HEK293 (cell line): ENCODE measurements at regions not wholly inside any gene's neighbourhood (a gene's known extent, or its start where the extent isn't known, plus 50 kb on each side); places are given as distances from the start of the nearest gene placed in this dataset.

ENCODE experiments used
- CTCF ChIA-PET: fragments of 350-600 bp; formaldehyde crosslinking; extraction: SDS; loops from one replicate; lab custom pipeline; 2021; ENCODE audit warnings: antibody characterized with exemption; lab: Yijun Ruan, JAX
- POLR2A ChIA-PET: fragments of 300-600 bp; formaldehyde crosslinking; extraction: SDS; loops from one replicate; lab custom pipeline; 2020; ENCODE audit warnings: antibody characterized with exemption, inconsistent platforms; lab: Yijun Ruan, JAX
- H3K27ac ChIP-seq: fragments of 200-500 bp; sonication (Bioruptor generic); 2 replicates; pipeline ENCODE4 v1.5.1; 2014; ENCODE audit warnings: low read depth, low read length, control low read depth, inconsistent platforms; ENCODE audit errors: extremely low read depth
- H3K36me3 ChIP-seq, 2 experiments: fragments of 200-500 bp in 1 of 2; sonication (Bioruptor generic) in 1 of 2; 1 replicate in 1 of 2; 2 replicates in 1 of 2; pipeline ENCODE4 v1.5.1; 2014 to 2017; ENCODE audit warnings: inconsistent platforms in 2 of 2, low read length in 2 of 2; ENCODE audit not compliant: control insufficient read depth in 2 of 2, insufficient read depth in 1 of 2
- H3K4me1 ChIP-seq: fragments of 200-500 bp; sonication (Bioruptor generic); 2 replicates; pipeline ENCODE4 v1.5.1; 2014; ENCODE audit warnings: mild to moderate bottlenecking, low read length, inconsistent platforms; ENCODE audit not compliant: control insufficient read depth, insufficient read depth
- H3K4me3 ChIP-seq: 2 replicates; pipeline ENCODE4 v1.5.1; 2011; ENCODE audit warnings: low read depth, mild to moderate bottlenecking, control low read depth, low read length, moderate library complexity
- H3K9me3 ChIP-seq: fragments of 200-500 bp; sonication (Bioruptor generic); 2 replicates; pipeline ENCODE4 v1.5.1; 2014; ENCODE audit warnings: low read depth, low read length, inconsistent platforms; ENCODE audit not compliant: control insufficient read depth, insufficient read depth
- HOXD13 ChIP-seq: sonication (generic); formaldehyde crosslinking; IDR thresholded peaks from 2 replicates; pipeline ENCODE4 v1.8.0; 2022; ENCODE audit warnings: missing genetic modification reagents, borderline replicate concordance
- PRDM6 ChIP-seq: fragments of 450-650 bp; formaldehyde crosslinking; IDR thresholded peaks from 2 replicates; pipeline ENCODE4 v1.5.1; 2017; ENCODE audit warnings: missing biosample characterization, missing genetic modification characterization
- SALL2 ChIP-seq: fragments of 450-650 bp; formaldehyde crosslinking; IDR thresholded peaks from 2 replicates; pipeline ENCODE4 v1.5.0; 2017; ENCODE audit warnings: missing biosample characterization, mild to moderate bottlenecking, missing genetic modification characterization, borderline replicate concordance
- ZEB2 ChIP-seq: fragments of 450-650 bp; formaldehyde crosslinking; IDR thresholded peaks from 2 replicates; pipeline ENCODE4 v1.5.1; 2016; ENCODE audit warnings: missing biosample characterization, missing genetic modification characterization
- ZNF148 ChIP-seq: fragments of 450-650 bp; formaldehyde crosslinking; IDR thresholded peaks from 2 replicates; pipeline ENCODE4 v1.5.0; 2017; ENCODE audit warnings: missing biosample characterization, missing genetic modification characterization, borderline replicate concordance
- ZNF202 ChIP-seq: fragments of 450-650 bp; formaldehyde crosslinking; IDR thresholded peaks from 2 replicates; pipeline ENCODE4 v1.5.1; 2016; ENCODE audit warnings: missing biosample characterization, missing genetic modification characterization, borderline replicate concordance
- ZNF221 ChIP-seq: fragments of 450-650 bp; formaldehyde crosslinking; IDR thresholded peaks from 2 replicates; pipeline ENCODE4 v1.5.1; 2017; ENCODE audit warnings: missing biosample characterization, missing genetic modification characterization, borderline replicate concordance
- ZNF302 ChIP-seq: fragments of 450-650 bp; formaldehyde crosslinking; IDR thresholded peaks from 2 replicates; pipeline ENCODE4 v1.5.1; 2016; ENCODE audit warnings: missing biosample characterization, missing genetic modification characterization, low read depth
- ZNF433 ChIP-seq: fragments of 450-650 bp; formaldehyde crosslinking; IDR thresholded peaks from 2 replicates; pipeline ENCODE4 v1.5.1; 2016; ENCODE audit warnings: missing biosample characterization, missing genetic modification characterization, low read depth
- ZNF501 ChIP-seq: fragments of 450-650 bp; formaldehyde crosslinking; IDR thresholded peaks from 2 replicates; pipeline ENCODE4 v1.5.1; 2016; ENCODE audit warnings: missing biosample characterization, missing genetic modification characterization
- ZNF514 ChIP-seq: fragments of 450-650 bp; formaldehyde crosslinking; IDR thresholded peaks from 2 replicates; pipeline ENCODE4 v1.5.1; 2016; ENCODE audit warnings: missing biosample characterization, missing genetic modification characterization
- ZNF571 ChIP-seq: fragments of 450-650 bp; formaldehyde crosslinking; IDR thresholded peaks from 2 replicates; pipeline ENCODE4 v1.5.0; 2017; ENCODE audit warnings: missing biosample characterization, missing genetic modification characterization
- ZNF600 ChIP-seq: fragments of 450-650 bp; formaldehyde crosslinking; IDR thresholded peaks from 2 replicates; pipeline ENCODE4 v1.5.1; 2016; ENCODE audit warnings: missing biosample characterization, missing genetic modification characterization
- ZNF639 ChIP-seq: fragments of 450-650 bp; formaldehyde crosslinking; IDR thresholded peaks from 2 replicates; pipeline ENCODE4 v1.5.1; 2016; ENCODE audit warnings: missing biosample characterization, missing genetic modification characterization
- ZNF843 ChIP-seq: fragments of 450-650 bp; formaldehyde crosslinking; IDR thresholded peaks from 2 replicates; pipeline ENCODE4 v1.5.1; 2016; ENCODE audit warnings: missing biosample characterization, missing genetic modification characterization
- TF ChIP-seq, protein P1 (sequence below): fragments of 450-650 bp; IDR thresholded peaks from 2 replicates; pipeline ENCODE4 v1.5.1; 2018; ENCODE audit warnings: missing biosample characterization, mild to moderate bottlenecking, missing genetic modification characterization
- TF ChIP-seq, protein P2 (sequence below): fragments of 450-650 bp; formaldehyde crosslinking; IDR thresholded peaks from 2 replicates; pipeline ENCODE4 v1.5.1; 2016; ENCODE audit warnings: missing biosample characterization, missing genetic modification characterization
- TF ChIP-seq, protein P3 (sequence below): fragments of 450-650 bp; formaldehyde crosslinking; IDR thresholded peaks from 2 replicates; pipeline ENCODE4 v1.5.1; 2017; ENCODE audit warnings: missing biosample characterization, missing genetic modification characterization

DNA sequence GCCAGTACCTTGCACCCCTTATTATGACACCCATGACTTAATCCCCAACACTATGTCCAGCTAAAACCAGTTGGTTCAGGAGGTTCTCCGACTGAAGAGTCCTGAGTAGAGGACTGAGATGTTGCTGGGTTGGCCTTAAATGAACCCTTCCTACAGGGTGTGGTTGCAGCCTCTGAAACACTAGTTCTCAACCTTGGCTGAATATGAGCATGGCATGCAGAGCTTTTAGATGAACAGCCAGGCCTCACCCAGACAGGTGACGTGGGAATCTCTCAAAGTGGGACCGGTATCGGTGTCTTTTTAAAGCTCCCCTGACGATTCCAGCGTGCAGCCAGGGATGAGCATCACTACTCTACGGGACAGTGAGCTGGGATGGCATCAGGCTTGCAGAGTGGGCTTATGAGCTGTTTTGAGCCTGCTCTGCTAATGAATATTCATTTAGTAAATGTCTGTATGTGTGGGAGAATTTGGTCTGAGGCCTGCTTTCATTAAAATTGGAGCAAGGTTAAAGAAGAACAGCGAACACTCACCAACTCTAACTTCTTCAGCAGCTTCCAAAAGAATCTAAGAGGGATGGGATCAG, 79.7 kb upstream of the PRICKLE2 start:
- no peak overlapping the region for H3K27ac ChIP-seq
- no peak overlapping the region for H3K4me3 ChIP-seq
- no peaks in the 10 kb centered on the region for H3K4me1 ChIP-seq
- H3K36me3 ChIP-seq: no peaks in the 10 kb centered on the region
- TF ChIP-seq ZNF501 (tag by site-specific recombination) (no peak), SALL2 (tag by site-specific recombination) (no peak), ZNF433 (no peak), ZNF202 (tag by site-specific recombination) (no peak), ZNF843 (tag by site-specific recombination) (no peak)
- TF ChIP-seq, protein P1, sequence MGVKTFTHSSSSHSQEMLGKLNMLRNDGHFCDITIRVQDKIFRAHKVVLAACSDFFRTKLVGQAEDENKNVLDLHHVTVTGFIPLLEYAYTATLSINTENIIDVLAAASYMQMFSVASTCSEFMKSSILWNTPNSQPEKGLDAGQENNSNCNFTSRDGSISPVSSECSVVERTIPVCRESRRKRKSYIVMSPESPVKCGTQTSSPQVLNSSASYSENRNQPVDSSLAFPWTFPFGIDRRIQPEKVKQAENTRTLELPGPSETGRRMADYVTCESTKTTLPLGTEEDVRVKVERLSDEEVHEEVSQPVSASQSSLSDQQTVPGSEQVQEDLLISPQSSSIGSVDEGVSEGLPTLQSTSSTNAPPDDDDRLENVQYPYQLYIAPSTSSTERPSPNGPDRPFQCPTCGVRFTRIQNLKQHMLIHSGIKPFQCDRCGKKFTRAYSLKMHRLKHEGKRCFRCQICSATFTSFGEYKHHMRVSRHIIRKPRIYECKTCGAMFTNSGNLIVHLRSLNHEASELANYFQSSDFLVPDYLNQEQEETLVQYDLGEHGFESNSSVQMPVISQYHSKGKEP (tag by site-specific recombination): no peak
- TF ChIP-seq, protein P2, sequence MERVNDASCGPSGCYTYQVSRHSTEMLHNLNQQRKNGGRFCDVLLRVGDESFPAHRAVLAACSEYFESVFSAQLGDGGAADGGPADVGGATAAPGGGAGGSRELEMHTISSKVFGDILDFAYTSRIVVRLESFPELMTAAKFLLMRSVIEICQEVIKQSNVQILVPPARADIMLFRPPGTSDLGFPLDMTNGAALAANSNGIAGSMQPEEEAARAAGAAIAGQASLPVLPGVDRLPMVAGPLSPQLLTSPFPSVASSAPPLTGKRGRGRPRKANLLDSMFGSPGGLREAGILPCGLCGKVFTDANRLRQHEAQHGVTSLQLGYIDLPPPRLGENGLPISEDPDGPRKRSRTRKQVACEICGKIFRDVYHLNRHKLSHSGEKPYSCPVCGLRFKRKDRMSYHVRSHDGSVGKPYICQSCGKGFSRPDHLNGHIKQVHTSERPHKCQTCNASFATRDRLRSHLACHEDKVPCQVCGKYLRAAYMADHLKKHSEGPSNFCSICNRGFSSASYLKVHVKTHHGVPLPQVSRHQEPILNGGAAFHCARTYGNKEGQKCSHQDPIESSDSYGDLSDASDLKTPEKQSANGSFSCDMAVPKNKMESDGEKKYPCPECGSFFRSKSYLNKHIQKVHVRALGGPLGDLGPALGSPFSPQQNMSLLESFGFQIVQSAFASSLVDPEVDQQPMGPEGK (tag by site-specific recombination): no peak
- no peaks in the 10 kb centered on the region for H3K9me3 ChIP-seq
- POLR2A ChIA-PET: no interaction called here
- CTCF ChIA-PET: interaction anchor here (0.6 kb wide), 1 partner anchor 553 kb away, joined by 3 read pairs; no protein-coding TSS in a partner anchor

DNA sequence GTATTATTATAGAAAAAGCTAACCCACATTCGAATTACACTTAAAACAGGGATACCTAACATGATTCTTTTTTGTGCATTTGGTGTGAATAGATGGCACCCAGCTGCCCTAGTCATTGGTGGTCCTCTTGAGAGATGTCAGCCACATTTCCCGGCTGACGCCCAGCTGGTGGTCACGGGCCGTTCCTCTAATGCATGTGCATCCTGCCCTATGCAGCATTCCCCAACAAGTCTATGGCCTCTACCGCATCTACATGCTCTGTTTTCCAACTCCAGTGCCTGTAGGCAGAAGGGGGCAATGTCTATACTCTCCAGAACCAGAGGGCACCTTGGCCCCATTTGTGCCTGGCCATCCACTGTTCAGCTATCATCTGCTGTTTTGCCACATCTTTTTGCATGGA, 78.6 kb upstream of the PRICKLE2 start:
- TF ChIP-seq ZNF600 (tag by site-specific recombination): no peak
- no peak for TF ChIP-seq ZNF514 (tag by site-specific recombination)
- TF ChIP-seq HOXD13 (CRISPR knock-in tag): no peak
- TF ChIP-seq ZEB2 (tag by site-specific recombination): no peak
- TF ChIP-seq ZNF571: no peak
- CTCF ChIA-PET: no interaction called here
- Histone ChIP-seq H3K9me3 (no peaks in the 10 kb centered on the region), H3K27ac (no peak overlapping the region), H3K4me1 (no peaks in the 10 kb centered on the region), H3K36me3 (no peaks in the 10 kb centered on the region), H3K4me3 (no peak overlapping the region)
- POLR2A ChIA-PET: no interaction called here

- ChIA-PET POLR2A (no interaction called here), CTCF (no interaction called here)
- Histone ChIP-seq H3K9me3 (no peaks in the 10 kb centered on the region), H3K4me3 (no peak overlapping the region), H3K4me1 (no peaks in the 10 kb centered on the region), H3K36me3 (no peaks in the 10 kb centered on the region), H3K27ac (no peak overlapping the region)
- TF ChIP-seq, protein P3, sequence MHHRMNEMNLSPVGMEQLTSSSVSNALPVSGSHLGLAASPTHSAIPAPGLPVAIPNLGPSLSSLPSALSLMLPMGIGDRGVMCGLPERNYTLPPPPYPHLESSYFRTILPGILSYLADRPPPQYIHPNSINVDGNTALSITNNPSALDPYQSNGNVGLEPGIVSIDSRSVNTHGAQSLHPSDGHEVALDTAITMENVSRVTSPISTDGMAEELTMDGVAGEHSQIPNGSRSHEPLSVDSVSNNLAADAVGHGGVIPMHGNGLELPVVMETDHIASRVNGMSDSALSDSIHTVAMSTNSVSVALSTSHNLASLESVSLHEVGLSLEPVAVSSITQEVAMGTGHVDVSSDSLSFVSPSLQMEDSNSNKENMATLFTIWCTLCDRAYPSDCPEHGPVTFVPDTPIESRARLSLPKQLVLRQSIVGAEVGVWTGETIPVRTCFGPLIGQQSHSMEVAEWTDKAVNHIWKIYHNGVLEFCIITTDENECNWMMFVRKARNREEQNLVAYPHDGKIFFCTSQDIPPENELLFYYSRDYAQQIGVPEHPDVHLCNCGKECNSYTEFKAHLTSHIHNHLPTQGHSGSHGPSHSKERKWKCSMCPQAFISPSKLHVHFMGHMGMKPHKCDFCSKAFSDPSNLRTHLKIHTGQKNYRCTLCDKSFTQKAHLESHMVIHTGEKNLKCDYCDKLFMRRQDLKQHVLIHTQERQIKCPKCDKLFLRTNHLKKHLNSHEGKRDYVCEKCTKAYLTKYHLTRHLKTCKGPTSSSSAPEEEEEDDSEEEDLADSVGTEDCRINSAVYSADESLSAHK: no peak
- TF ChIP-seq ZNF302: no peak
- TF ChIP-seq ZNF221 (tag by site-specific recombination): no peak
- TF ChIP-seq ZNF148 (tag by site-specific recombination): no peak
- no peak for TF ChIP-seq ZNF639 (tag by site-specific recombination)
- no peak for TF ChIP-seq HOXD13 (CRISPR knock-in tag)
- TF ChIP-seq PRDM6: no peak
Measured at GRCh38 chr3:64303401-64303800, 78.1 kb upstream of the PRICKLE2 start.
